Spleen (tissue), 7 donors: ENCODE measurements at regions not wholly inside any gene's neighbourhood (a gene's known extent, or its start where the extent isn't known, plus 50 kb on each side); places are given as distances from the start of the nearest gene placed in this dataset.

ENCODE experiments used
- POLR2A ChIP-seq, 3 donors: fragments of 450-650 bp; IDR thresholded peaks; one replicate each; pipeline ENCODE4 v1.5.1; 2017; ENCODE audit warnings: antibody characterized with exemption in 3 of 3, mild to moderate bottlenecking in 1 of 3
- POLR2AphosphoS5 ChIP-seq, 3 donors: sonication (generic); formaldehyde crosslinking; IDR thresholded peaks; one replicate each; pipeline ENCODE4 v1.5.1; 2017; ENCODE audit warnings: antibody characterized with exemption in 3 of 3
- TF ChIP-seq, protein P1 (sequence below), 11 experiments: fragments of 200-600 bp in 7 of 11; fragments of 450-650 bp in 4 of 11; sonication (generic) in 4 of 11; IDR thresholded peaks in 8 of 11; conservative IDR thresholded peaks in 3 of 11; 1 replicate in 7 of 11; 2 replicates in 4 of 11; pipeline versions ENCODE4 v1.4.0 to v1.8.0; 2016 to 2021; ENCODE audit warnings: antibody characterized with exemption in 11 of 11, inconsistent platforms in 4 of 11, mild to moderate bottlenecking in 1 of 11
- donor health status: DM: no; HTN: no; CAD: no; lungs with moderate emphysema.
- donor health status: DM: no; HTN: no; CAD: no.
- donor health status: DM: no; HTN: no; CAD: no.

GRCh38 chr2:21369787-21370186, 246.0 kb downstream of the TDRD15 start:
- TF ChIP-seq, protein P1, sequence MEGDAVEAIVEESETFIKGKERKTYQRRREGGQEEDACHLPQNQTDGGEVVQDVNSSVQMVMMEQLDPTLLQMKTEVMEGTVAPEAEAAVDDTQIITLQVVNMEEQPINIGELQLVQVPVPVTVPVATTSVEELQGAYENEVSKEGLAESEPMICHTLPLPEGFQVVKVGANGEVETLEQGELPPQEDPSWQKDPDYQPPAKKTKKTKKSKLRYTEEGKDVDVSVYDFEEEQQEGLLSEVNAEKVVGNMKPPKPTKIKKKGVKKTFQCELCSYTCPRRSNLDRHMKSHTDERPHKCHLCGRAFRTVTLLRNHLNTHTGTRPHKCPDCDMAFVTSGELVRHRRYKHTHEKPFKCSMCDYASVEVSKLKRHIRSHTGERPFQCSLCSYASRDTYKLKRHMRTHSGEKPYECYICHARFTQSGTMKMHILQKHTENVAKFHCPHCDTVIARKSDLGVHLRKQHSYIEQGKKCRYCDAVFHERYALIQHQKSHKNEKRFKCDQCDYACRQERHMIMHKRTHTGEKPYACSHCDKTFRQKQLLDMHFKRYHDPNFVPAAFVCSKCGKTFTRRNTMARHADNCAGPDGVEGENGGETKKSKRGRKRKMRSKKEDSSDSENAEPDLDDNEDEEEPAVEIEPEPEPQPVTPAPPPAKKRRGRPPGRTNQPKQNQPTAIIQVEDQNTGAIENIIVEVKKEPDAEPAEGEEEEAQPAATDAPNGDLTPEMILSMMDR (IDR thresholded peaks at IDR 0.05 in 8 of 11, conservative IDR thresholded peaks at IDR 0.05 in 3 of 11) = no peak
- TF ChIP-seq POLR2AphosphoS5 (IDR thresholded peaks at IDR 0.05) = no peak
- no peak for TF ChIP-seq POLR2A (IDR thresholded peaks at IDR 0.05)
